Transverse colon (tissue), 4 donors: ENCODE measurements at regions not wholly inside any gene's neighbourhood (a gene's known extent, or its start where the extent isn't known, plus 50 kb on each side); places are given as distances from the start of the nearest gene placed in this dataset.

Source experiments
- EP300 ChIP-seq: sonication (generic); formaldehyde crosslinking; IDR thresholded peaks from one replicate; pipeline ENCODE4 v1.6.1; 2017; ENCODE audit warnings: antibody characterized with exemption, low read depth
- POLR2A ChIP-seq: fragments of 450-650 bp; IDR thresholded peaks from one replicate; pipeline ENCODE4 v1.6.1; 2016; ENCODE audit warnings: antibody characterized with exemption, mild to moderate bottlenecking, moderate library complexity
- POLR2AphosphoS5 ChIP-seq, 3 donors: sonication (generic); formaldehyde crosslinking; IDR thresholded peaks; one replicate each; pipeline ENCODE4 v1.6.1; 2016; ENCODE audit warnings: antibody characterized with exemption in 3 of 3
- TF ChIP-seq, protein P1 (sequence below), 5 experiments: fragments of 200-600 bp in 3 of 5; fragments of 450-650 bp in 2 of 5; sonication (generic) in 3 of 5; IDR thresholded peaks; 1 replicate in 2 of 5; 2 replicates in 3 of 5; pipeline ENCODE4 v1.5.1; 2016 to 2017; ENCODE audit warnings: antibody characterized with exemption in 5 of 5, inconsistent platforms in 3 of 5, mild to moderate bottlenecking in 2 of 5, moderate library complexity in 1 of 5

DNA sequence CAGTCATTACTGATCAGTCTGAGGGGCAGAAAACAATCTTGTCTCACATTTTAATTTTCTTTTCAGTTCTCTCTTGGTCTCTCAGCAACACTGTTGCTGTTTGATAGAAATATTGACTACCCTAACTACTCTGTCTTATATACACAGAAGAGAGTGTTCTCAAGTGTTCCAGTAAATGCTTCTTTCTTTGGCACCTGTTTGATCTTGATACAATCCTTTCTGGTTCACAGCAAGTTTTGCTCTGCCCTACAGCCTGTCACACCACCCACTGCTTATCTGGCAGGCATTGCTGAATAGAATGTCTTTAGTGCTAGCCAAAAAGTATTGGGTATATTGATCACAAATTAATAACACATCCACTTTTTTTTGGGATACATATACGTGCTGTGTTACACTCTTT, 75.7 kb upstream of the WLS start:
- TF ChIP-seq, protein P1, sequence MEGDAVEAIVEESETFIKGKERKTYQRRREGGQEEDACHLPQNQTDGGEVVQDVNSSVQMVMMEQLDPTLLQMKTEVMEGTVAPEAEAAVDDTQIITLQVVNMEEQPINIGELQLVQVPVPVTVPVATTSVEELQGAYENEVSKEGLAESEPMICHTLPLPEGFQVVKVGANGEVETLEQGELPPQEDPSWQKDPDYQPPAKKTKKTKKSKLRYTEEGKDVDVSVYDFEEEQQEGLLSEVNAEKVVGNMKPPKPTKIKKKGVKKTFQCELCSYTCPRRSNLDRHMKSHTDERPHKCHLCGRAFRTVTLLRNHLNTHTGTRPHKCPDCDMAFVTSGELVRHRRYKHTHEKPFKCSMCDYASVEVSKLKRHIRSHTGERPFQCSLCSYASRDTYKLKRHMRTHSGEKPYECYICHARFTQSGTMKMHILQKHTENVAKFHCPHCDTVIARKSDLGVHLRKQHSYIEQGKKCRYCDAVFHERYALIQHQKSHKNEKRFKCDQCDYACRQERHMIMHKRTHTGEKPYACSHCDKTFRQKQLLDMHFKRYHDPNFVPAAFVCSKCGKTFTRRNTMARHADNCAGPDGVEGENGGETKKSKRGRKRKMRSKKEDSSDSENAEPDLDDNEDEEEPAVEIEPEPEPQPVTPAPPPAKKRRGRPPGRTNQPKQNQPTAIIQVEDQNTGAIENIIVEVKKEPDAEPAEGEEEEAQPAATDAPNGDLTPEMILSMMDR (IDR thresholded peaks at IDR 0.05), result no peak
- TF ChIP-seq POLR2AphosphoS5 (IDR thresholded peaks at IDR 0.05) (peak in 1 of 3 donors; percentile 25), EP300 (no peak), POLR2A (no peak)
